Ascending aorta (tissue), 2 donors: ENCODE measurements at regions not wholly inside any gene's neighbourhood (a gene's known extent, or its start where the extent isn't known, plus 50 kb on each side); places are given as distances from the start of the nearest gene placed in this dataset.

Experiments
- DNase-seq, 2 donors: peaks; one replicate each; pipeline ENCODE4 v3.0.0-alpha.2; 2019; ENCODE audit warnings: low spot score in 2 of 2
- H3K27ac ChIP-seq, 2 donors: fragments of 200-600 bp; sonication (generic); one replicate each; pipeline ENCODE4 v1.5.1; 2016 to 2017; ENCODE audit warnings: mild to moderate bottlenecking in 1 of 2
- H3K27me3 ChIP-seq: fragments of 200-600 bp; sonication (generic); one replicate; pipeline ENCODE4 v1.5.1; 2017
- H3K36me3 ChIP-seq, 2 donors: fragments of 200-600 bp; sonication (generic); one replicate each; pipeline ENCODE4 v1.5.1; 2016
- H3K4me1 ChIP-seq, 2 donors: fragments of 200-600 bp; sonication (generic); one replicate each; pipeline ENCODE4 v1.5.1; 2016 to 2017; ENCODE audit warnings: mild to moderate bottlenecking in 1 of 2
- H3K4me3 ChIP-seq, 2 donors: fragments of 200-600 bp; sonication (generic); one replicate each; pipeline ENCODE4 v1.5.1; 2016 to 2017; ENCODE audit warnings: mild to moderate bottlenecking in 1 of 2
- H3K9me3 ChIP-seq, 2 donors: fragments of 200-600 bp; sonication (generic); one replicate each; pipeline ENCODE4 v1.5.1; 2016
- CTCF ChIP-seq, 3 experiments: fragments of 200-600 bp in 2 of 3; fragments of 450-650 bp in 1 of 3; sonication (generic) in 2 of 3; IDR thresholded peaks; one replicate each; pipeline ENCODE4 v1.5.1; 2016 to 2019; ENCODE audit warnings: antibody characterized with exemption in 3 of 3, mild to moderate bottlenecking in 1 of 3, moderate library complexity in 1 of 3
- intact Hi-C: fragments of 100-400 bp; cut with DNase I; formaldehyde crosslinking; loops from one replicate; pipeline ENCODE4 v1.15.1; 2023

GRCh38 chr11:38305682-38306081 lies 1707.6 kb upstream of the RAG2 start:
- Histone ChIP-seq H3K4me1 (no peaks in the 10 kb centered on the region), H3K36me3 (no peaks in the 10 kb centered on the region), H3K9me3 (no peaks in the 10 kb centered on the region), H3K27ac (no peak overlapping the region), H3K4me3 (no peak overlapping the region), H3K27me3 (no peaks in the 10 kb centered on the region)
- no peak for DNase-seq
- TF ChIP-seq CTCF (IDR thresholded peaks at IDR 0.05) = no peak
- intact Hi-C loops = no loop called here

- Histone ChIP-seq H3K4me1 (no peaks in the 10 kb centered on the region), H3K4me3 (no peak overlapping the region), H3K27me3 (no peaks in the 10 kb centered on the region), H3K36me3 (no peaks in the 10 kb centered on the region), H3K9me3 (no peaks in the 10 kb centered on the region), H3K27ac (no peak overlapping the region)
- TF ChIP-seq CTCF (IDR thresholded peaks at IDR 0.05) = no peak
- no peak for DNase-seq
- intact Hi-C loops = no loop called here
Observed at GRCh38 chr11:38304926-38305325, 1706.9 kb upstream of the RAG2 start.

- H3K9me3 ChIP-seq = no peaks in the 10 kb centered on the region
- no peaks in the 10 kb centered on the region for H3K27me3 ChIP-seq
- no peaks in the 10 kb centered on the region for H3K36me3 ChIP-seq
- no peak overlapping the region for H3K4me3 ChIP-seq
- no peak for TF ChIP-seq CTCF (IDR thresholded peaks at IDR 0.05)
- intact Hi-C loops = no loop called here
- DNase-seq = no peak
- H3K4me1 ChIP-seq = no peaks in the 10 kb centered on the region
- no peak overlapping the region for H3K27ac ChIP-seq
Observed at GRCh38 chr11:38302564-38302963, 1704.5 kb upstream of the RAG2 start.

- no peak overlapping the region for H3K4me3 ChIP-seq
- no peak for TF ChIP-seq CTCF (IDR thresholded peaks at IDR 0.05)
- intact Hi-C loops = no loop called here
- no peaks in the 10 kb centered on the region for H3K9me3 ChIP-seq
- H3K4me1 ChIP-seq = no peaks in the 10 kb centered on the region
- no peak overlapping the region for H3K27ac ChIP-seq
- DNase-seq = no peak
- H3K27me3 ChIP-seq = no peaks in the 10 kb centered on the region
- H3K36me3 ChIP-seq = no peaks in the 10 kb centered on the region
Observed at GRCh38 chr11:38300570-38300969, 1702.5 kb upstream of the RAG2 start.

- intact Hi-C loops = no loop called here
- Histone ChIP-seq H3K9me3 (no peaks in the 10 kb centered on the region), H3K27me3 (no peaks in the 10 kb centered on the region), H3K36me3 (no peaks in the 10 kb centered on the region), H3K4me3 (no peak overlapping the region), H3K27ac (no peak overlapping the region), H3K4me1 (no peaks in the 10 kb centered on the region)
- DNase-seq = no peak
- TF ChIP-seq CTCF (IDR thresholded peaks at IDR 0.05) = no peak
Observed at GRCh38 chr11:38296211-38296776, 1698.3 kb upstream of the RAG2 start.

- intact Hi-C loops = no loop called here
- Histone ChIP-seq H3K27ac (no peak overlapping the region), H3K4me1 (no peaks in the 10 kb centered on the region), H3K27me3 (no peaks in the 10 kb centered on the region), H3K4me3 (no peak overlapping the region), H3K36me3 (no peaks in the 10 kb centered on the region), H3K9me3 (no peaks in the 10 kb centered on the region)
- DNase-seq = no peak
- TF ChIP-seq CTCF (IDR thresholded peaks at IDR 0.05) = no peak
Observed at GRCh38 chr11:38282718-38283117, 1684.7 kb upstream of the RAG2 start.
